OCI-LY7 (cell line): ENCODE measurements at regions not wholly inside any gene's neighbourhood (a gene's known extent, or its start where the extent isn't known, plus 50 kb on each side); places are given as distances from the start of the nearest gene placed in this dataset.

Experiments used
- BruUV-seq: library from RNA; stranded (reverse); fragments of 400-500 nt; replicated peaks from 2 replicates; lab custom pipeline; 2021; lab: Mats Ljungman, UMichigan
- CTCF ChIA-PET: fragments of 300-600 bp; sonication (Branson Sonifier 250); formaldehyde crosslinking; loops from one replicate; lab custom pipeline; 2022; ENCODE audit warnings: antibody characterized with exemption; ENCODE audit not compliant: unreplicated experiment; lab: Charles Lee
- POLR2A ChIA-PET: fragments of 300-600 bp; sonication (Branson Sonifier 250); formaldehyde crosslinking; loops from one replicate; lab custom pipeline; 2022; ENCODE audit warnings: antibody characterized with exemption; lab: Charles Lee
- DNase-seq: peaks from one replicate; pipeline ENCODE4 v3.0.0-alpha.2; 2015; ENCODE audit warnings: low spot score
- H2AFZ ChIP-seq: fragments of 200-600 bp; sonication (generic), shearing (Covaris generic); 2 replicates; pipeline ENCODE4 v1.6.1; 2014; ENCODE audit warnings: mild to moderate bottlenecking, antibody characterized with exemption, low read length, moderate library complexity
- H3K27ac ChIP-seq: fragments of 200-600 bp; sonication (generic); 2 replicates; pipeline ENCODE4 v1.5.1; 2014; ENCODE audit warnings: mixed run types, low read depth, mild to moderate bottlenecking, moderate library complexity, low read length, inconsistent platforms; ENCODE audit not compliant: poor library complexity, severe bottlenecking
- H3K36me3 ChIP-seq: fragments of 200-600 bp; sonication (generic); 2 replicates; pipeline ENCODE4 v1.6.1; 2014; ENCODE audit warnings: mild to moderate bottlenecking, antibody characterized with exemption, low read length, moderate library complexity, mixed read lengths; ENCODE audit not compliant: insufficient read depth
- H3K4me1 ChIP-seq: fragments of 200-600 bp; sonication (generic); 2 replicates; pipeline ENCODE4 v1.5.1; 2014; ENCODE audit warnings: mild to moderate bottlenecking, low read length; ENCODE audit not compliant: insufficient read depth, poor library complexity, severe bottlenecking
- H3K4me2 ChIP-seq: fragments of 200-600 bp; sonication (generic); 2 replicates; pipeline ENCODE4 v1.6.1; 2014; ENCODE audit warnings: mild to moderate bottlenecking, low read length
- H3K4me3 ChIP-seq: fragments of 200-600 bp; sonication (generic); 2 replicates; pipeline ENCODE4 v1.5.1; 2014; ENCODE audit warnings: mild to moderate bottlenecking, low read depth, low read length; ENCODE audit not compliant: poor library complexity, severe bottlenecking
- H3K79me2 ChIP-seq: fragments of 200-600 bp; sonication (generic); 2 replicates; pipeline ENCODE4 v1.6.1; 2016; ENCODE audit warnings: low read depth, mild to moderate bottlenecking, low read length, moderate library complexity, mixed read lengths; ENCODE audit not compliant: insufficient read depth
- H3K9me2 ChIP-seq: fragments of 200-600 bp; sonication (generic); 2 replicates; pipeline ENCODE4 v1.6.1; 2016; ENCODE audit warnings: mild to moderate bottlenecking, low read length, mixed read lengths; ENCODE audit not compliant: insufficient read depth
- H3K9me3 ChIP-seq: fragments of 200-600 bp; sonication (generic); 2 replicates; pipeline ENCODE4 v1.6.1; 2014; ENCODE audit warnings: mild to moderate bottlenecking, mixed run types, low read length, mixed read lengths
- H4K20me1 ChIP-seq: fragments of 200-600 bp; sonication (generic); 2 replicates; pipeline ENCODE4 v1.6.1; 2014; ENCODE audit warnings: mild to moderate bottlenecking, antibody characterized with exemption, low read length, moderate library complexity, mixed read lengths; ENCODE audit not compliant: insufficient read depth
- CTCF ChIP-seq: fragments of 200-600 bp; sonication (generic); conservative IDR thresholded peaks from 2 replicates; pipeline ENCODE4 v1.5.1; 2014; ENCODE audit warnings: mild to moderate bottlenecking, antibody characterized with exemption, low read length, moderate library complexity, mixed read lengths
- EZH2phosphoT487 ChIP-seq: fragments of 200-600 bp; sonication (generic); IDR thresholded peaks from 2 replicates; pipeline ENCODE4 v1.6.1; 2018; ENCODE audit warnings: low read depth, borderline replicate concordance, mild to moderate bottlenecking, mixed run types, antibody characterized with exemption, low read length, moderate library complexity, mixed read lengths
- intact Hi-C: fragments of 100-400 bp; cut with micrococcal nuclease; formaldehyde crosslinking; loops from one replicate; pipeline ENCODE4 v1.10.0; 2022; ENCODE audit not compliant: unreplicated experiment

- Histone ChIP-seq H3K4me2 (no peak overlapping the region), H3K36me3 (no peaks in the 10 kb centered on the region), H3K27ac (no peak overlapping the region), H4K20me1 (no peaks in the 10 kb centered on the region), H3K9me2 (no peaks in the 10 kb centered on the region), H3K4me3 (no peak overlapping the region), H2AFZ (no peak overlapping the region), H3K4me1 (no peaks in the 10 kb centered on the region), H3K9me3 (no peaks in the 10 kb centered on the region), H3K79me2 (no peaks in the 10 kb centered on the region)
- DNase-seq: no peak
- intact Hi-C loops: no loop called here
- POLR2A ChIA-PET: interaction anchor here (0.6 kb wide), 1 partner anchor 292 kb away, joined by 8 read pairs; no protein-coding TSS in a partner anchor
- TF ChIP-seq EZH2phosphoT487 (no peak), CTCF (no peak)
- CTCF ChIA-PET: no interaction called here
- BruUV-seq: no TSS peak
These were observed 246.2 kb upstream of the SEMA3C start for GRCh38 chr7:81165070-81165469.

GRCh38 chr7:81162771-81163525 lies 244.1 kb upstream of the SEMA3C start:
- POLR2A ChIA-PET: no interaction called here
- no peak for DNase-seq
- no peak overlapping the region for H3K27ac ChIP-seq
- TF ChIP-seq EZH2phosphoT487 (no peak), CTCF (no peak)
- H3K36me3 ChIP-seq: no peaks in the 10 kb centered on the region
- intact Hi-C loops: no loop called here
- H3K4me3 ChIP-seq: no peak overlapping the region
- CTCF ChIA-PET: no interaction called here
- H3K79me2 ChIP-seq: no peaks in the 10 kb centered on the region
- H3K9me3 ChIP-seq: no peaks in the 10 kb centered on the region
- H3K4me1 ChIP-seq: no peaks in the 10 kb centered on the region
- no peak overlapping the region for H3K4me2 ChIP-seq
- no TSS peak for BruUV-seq
- H4K20me1 ChIP-seq: no peaks in the 10 kb centered on the region
- H3K9me2 ChIP-seq: no peaks in the 10 kb centered on the region
- H2AFZ ChIP-seq: no peak overlapping the region

GRCh38 chr7:81162234-81162633 lies 243.4 kb upstream of the SEMA3C start:
- H2AFZ ChIP-seq: no peak overlapping the region
- intact Hi-C loops: no loop called here

More at GRCh38 chr7:81162234-81162633, 243.4 kb upstream of the SEMA3C start:
- no peak overlapping the region for H3K27ac ChIP-seq
- no peaks in the 10 kb centered on the region for H4K20me1 ChIP-seq
- H3K9me2 ChIP-seq: no peaks in the 10 kb centered on the region
- no peaks in the 10 kb centered on the region for H3K79me2 ChIP-seq
- BruUV-seq: no TSS peak
- ChIA-PET POLR2A (no interaction called here), CTCF (no interaction called here)
- DNase-seq: no peak
- H3K4me3 ChIP-seq: no peak overlapping the region
- H3K9me3 ChIP-seq: no peaks in the 10 kb centered on the region
- H3K36me3 ChIP-seq: no peaks in the 10 kb centered on the region
- no peaks in the 10 kb centered on the region for H3K4me1 ChIP-seq
- TF ChIP-seq EZH2phosphoT487 (no peak), CTCF (no peak)
- H3K4me2 ChIP-seq: no peak overlapping the region
